RWPE1 (cell line): ENCODE measurements at regions not wholly inside any gene's neighbourhood (a gene's known extent, or its start where the extent isn't known, plus 50 kb on each side); places are given as distances from the start of the nearest gene placed in this dataset.

Source experiments
- CTCF ChIA-PET: fragments of 350-600 bp; sonication (Branson Sonifier 250); formaldehyde crosslinking; extraction: SDS; loops from one replicate; lab custom pipeline; 2021; lab: Yijun Ruan, JAX
- POLR2A ChIA-PET: fragments of 400-600 bp; formaldehyde crosslinking; extraction: SDS; loops from one replicate; lab custom pipeline; 2020; ENCODE audit warnings: antibody characterized with exemption; ENCODE audit not compliant: low non-redundant PET; lab: Yijun Ruan, JAX
- DNase-seq: peaks from one replicate; pipeline ENCODE4 v3.0.0; 2012; ENCODE audit warnings: low spot score
- H3K27ac ChIP-seq: fragments of 450-650 bp; 2 replicates; pipeline ENCODE4 v1.5.1; 2017
- TF ChIP-seq, protein P1 (sequence below): fragments of 450-650 bp; conservative IDR thresholded peaks from 2 replicates; pipeline ENCODE4 v1.5.1; 2017; ENCODE audit warnings: low read depth, mild to moderate bottlenecking

DNA sequence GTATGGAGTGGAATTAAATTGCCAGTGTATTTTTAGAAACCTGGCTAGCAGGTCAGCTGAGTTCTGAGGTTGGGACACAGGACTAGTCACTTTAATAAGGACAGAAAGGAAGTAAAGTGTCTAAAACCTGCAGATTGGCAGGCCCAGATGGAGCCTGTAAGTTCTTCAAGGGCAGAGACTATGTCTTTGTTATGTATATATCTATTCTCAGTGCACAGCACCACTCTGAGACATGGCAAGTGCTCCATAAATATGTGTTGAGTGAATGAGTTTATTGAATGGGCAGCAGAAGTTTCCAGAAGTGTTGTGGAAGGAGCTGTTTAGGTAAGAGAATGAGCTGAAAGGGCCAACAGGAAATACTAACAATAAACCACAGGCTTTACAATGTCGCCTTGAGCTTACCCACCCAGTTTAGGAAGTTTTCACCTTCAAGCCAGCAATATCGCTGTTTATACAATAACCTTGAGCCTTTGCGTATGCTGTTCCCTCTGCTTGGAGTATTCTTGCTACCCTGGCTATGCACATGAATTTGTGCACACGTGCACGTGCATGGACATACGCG lies 109.5 kb upstream of the TMPO start:
- CTCF ChIA-PET = no interaction called here
- no peak overlapping the region for H3K27ac ChIP-seq
- TF ChIP-seq, protein P1, sequence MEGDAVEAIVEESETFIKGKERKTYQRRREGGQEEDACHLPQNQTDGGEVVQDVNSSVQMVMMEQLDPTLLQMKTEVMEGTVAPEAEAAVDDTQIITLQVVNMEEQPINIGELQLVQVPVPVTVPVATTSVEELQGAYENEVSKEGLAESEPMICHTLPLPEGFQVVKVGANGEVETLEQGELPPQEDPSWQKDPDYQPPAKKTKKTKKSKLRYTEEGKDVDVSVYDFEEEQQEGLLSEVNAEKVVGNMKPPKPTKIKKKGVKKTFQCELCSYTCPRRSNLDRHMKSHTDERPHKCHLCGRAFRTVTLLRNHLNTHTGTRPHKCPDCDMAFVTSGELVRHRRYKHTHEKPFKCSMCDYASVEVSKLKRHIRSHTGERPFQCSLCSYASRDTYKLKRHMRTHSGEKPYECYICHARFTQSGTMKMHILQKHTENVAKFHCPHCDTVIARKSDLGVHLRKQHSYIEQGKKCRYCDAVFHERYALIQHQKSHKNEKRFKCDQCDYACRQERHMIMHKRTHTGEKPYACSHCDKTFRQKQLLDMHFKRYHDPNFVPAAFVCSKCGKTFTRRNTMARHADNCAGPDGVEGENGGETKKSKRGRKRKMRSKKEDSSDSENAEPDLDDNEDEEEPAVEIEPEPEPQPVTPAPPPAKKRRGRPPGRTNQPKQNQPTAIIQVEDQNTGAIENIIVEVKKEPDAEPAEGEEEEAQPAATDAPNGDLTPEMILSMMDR = no peak
- DNase-seq = no peak
- POLR2A ChIA-PET = no interaction called here

DNA sequence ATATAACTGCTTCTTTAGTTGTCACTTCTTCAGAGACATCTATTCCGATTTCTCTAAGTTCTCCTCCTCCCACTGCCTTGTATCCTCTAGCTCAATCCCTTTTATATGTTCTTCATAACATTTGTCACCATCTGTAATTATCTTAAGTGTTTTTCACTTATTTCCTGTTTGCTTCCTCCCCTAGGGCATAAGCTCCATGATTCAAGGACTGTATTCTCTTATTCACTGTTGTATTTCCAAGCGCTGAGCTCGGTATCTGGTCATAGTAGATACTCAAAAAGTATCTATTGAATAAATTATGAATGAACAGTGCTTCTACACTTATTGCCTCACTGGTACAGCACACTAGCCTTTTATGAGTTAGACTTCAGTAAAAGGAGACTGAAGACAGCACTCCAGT lies 109.0 kb upstream of the TMPO start:
- ChIA-PET CTCF (no interaction called here), POLR2A (no interaction called here)
- DNase-seq = no peak
- TF ChIP-seq, protein P1 = no peak
- H3K27ac ChIP-seq = no peak overlapping the region

DNA sequence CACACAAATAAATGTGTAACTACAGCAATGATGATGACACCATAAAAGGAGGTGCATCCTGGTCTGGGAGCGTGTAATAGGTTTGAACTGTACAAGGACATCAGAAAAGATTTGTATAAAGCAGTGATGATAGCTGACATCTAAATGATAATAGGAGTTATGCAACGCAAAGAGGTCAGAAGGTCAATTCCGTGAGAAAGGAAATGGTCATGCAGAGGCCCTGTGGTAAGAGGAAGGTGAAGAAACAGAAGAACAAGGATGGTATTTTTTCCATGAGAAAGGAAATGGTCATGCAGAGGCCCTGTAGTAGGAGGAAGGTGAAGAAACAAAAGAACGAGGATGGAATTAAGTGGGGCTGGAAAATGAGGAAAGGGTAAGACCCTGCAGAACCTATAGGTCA lies 106.7 kb upstream of the TMPO start:
- CTCF ChIA-PET = no interaction called here
- TF ChIP-seq, protein P1 = no peak
- no peak overlapping the region for H3K27ac ChIP-seq
- POLR2A ChIA-PET = no interaction called here
- DNase-seq = no peak

- TF ChIP-seq, protein P1 = no peak
- CTCF ChIA-PET = no interaction called here
- no peak overlapping the region for H3K27ac ChIP-seq
- DNase-seq = no peak
- POLR2A ChIA-PET = no interaction called here
These were observed 105.8 kb upstream of the TMPO start for GRCh38 chr12:98409548-98409947.

DNA sequence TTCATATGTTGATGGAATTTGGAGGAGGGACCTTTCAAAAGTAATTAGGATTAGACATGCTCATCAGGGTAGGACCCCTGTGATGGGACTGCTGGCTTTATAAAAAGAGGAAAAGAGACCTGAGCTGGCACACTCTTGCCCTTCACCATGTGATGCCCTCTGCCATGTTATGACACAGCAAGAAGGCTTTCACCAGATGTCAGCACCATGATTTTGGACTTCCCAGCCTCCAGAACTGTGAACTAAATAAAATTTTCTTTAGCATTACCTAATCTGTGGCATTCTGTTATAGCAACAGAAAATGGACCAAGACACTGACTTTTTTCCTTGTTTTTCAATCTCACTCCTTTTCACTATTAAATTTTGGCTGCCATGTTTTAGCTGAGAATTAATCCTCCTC lies 105.0 kb upstream of the TMPO start:
- H3K27ac ChIP-seq = no peak overlapping the region
- CTCF ChIA-PET = interaction anchor here (0.7 kb wide), 1 partner anchor 13 kb away, joined by 4 read pairs; no protein-coding TSS in a partner anchor
- DNase-seq = no peak
- TF ChIP-seq, protein P1 = no peak
- POLR2A ChIA-PET = no interaction called here

GRCh38 chr12:98416845-98417244 lies 98.5 kb upstream of the TMPO start:
- POLR2A ChIA-PET = interaction anchor here (0.6 kb wide), 1 partner anchor 99 kb away, joined by 5 read pairs; no protein-coding TSS in a partner anchor
- H3K27ac ChIP-seq = no peak overlapping the region
- CTCF ChIA-PET = interaction anchor here (0.9 to 1.1 kb wide), 2 partner anchors 11 to 116 kb away, joined by 4 to 6 read pairs; no protein-coding TSS in a partner anchor
- TF ChIP-seq, protein P1 = no peak
- peak; percentile 41 for DNase-seq
